BJ (cell line): ENCODE measurements at regions not wholly inside any gene's neighbourhood (a gene's known extent, or its start where the extent isn't known, plus 50 kb on each side); places are given as distances from the start of the nearest gene placed in this dataset.

Source experiments
- CTCF ChIA-PET: fragments of 350-600 bp; formaldehyde crosslinking; extraction: SDS; loops from one replicate; lab custom pipeline; 2021; ENCODE audit warnings: antibody characterized with exemption, inconsistent platforms; lab: Yijun Ruan, JAX
- POLR2A ChIA-PET: fragments of 300-600 bp; sonication (Branson Sonifier 250); formaldehyde crosslinking; extraction: SDS; loops from one replicate; lab custom pipeline; 2021; ENCODE audit warnings: antibody characterized with exemption; lab: Charles Lee
- DNase-seq: peaks from one replicate; pipeline ENCODE4 v3.0.0-alpha.2; 2011; ENCODE audit warnings: low read depth
- H3K27me3 ChIP-seq: 2 replicates; pipeline ENCODE4 v1.6.0; 2011; ENCODE audit warnings: low read length; ENCODE audit not compliant: control insufficient read depth, insufficient read depth
- H3K36me3 ChIP-seq: 2 replicates; pipeline ENCODE4 v1.5.1; 2011; ENCODE audit warnings: low read length; ENCODE audit not compliant: control insufficient read depth, insufficient read depth
- H3K4me3 ChIP-seq: 2 replicates; pipeline ENCODE4 v1.5.1; 2011; ENCODE audit warnings: low read depth, mild to moderate bottlenecking, control low read depth, low read length
- CTCF ChIP-seq: IDR thresholded peaks from 2 replicates; pipeline ENCODE4 v1.5.1; 2011; ENCODE audit warnings: low read depth, mild to moderate bottlenecking, control low read depth, inconsistent platforms, low read length, moderate library complexity; ENCODE audit not compliant: insufficient read depth

- Histone ChIP-seq H3K4me3 (no peak overlapping the region), H3K36me3 (no peaks in the 10 kb centered on the region), H3K27me3 (no peaks in the 10 kb centered on the region)
- TF ChIP-seq CTCF = no peak
- ChIA-PET CTCF (interaction anchor here (1.1 kb wide), 1 partner anchor 25 kb away, joined by 3 read pairs; no protein-coding TSS in a partner anchor), POLR2A (no interaction called here)
- no peak for DNase-seq
Measured at GRCh38 chr5:15074651-15075050, 203.1 kb upstream of the ANKH start.

DNA sequence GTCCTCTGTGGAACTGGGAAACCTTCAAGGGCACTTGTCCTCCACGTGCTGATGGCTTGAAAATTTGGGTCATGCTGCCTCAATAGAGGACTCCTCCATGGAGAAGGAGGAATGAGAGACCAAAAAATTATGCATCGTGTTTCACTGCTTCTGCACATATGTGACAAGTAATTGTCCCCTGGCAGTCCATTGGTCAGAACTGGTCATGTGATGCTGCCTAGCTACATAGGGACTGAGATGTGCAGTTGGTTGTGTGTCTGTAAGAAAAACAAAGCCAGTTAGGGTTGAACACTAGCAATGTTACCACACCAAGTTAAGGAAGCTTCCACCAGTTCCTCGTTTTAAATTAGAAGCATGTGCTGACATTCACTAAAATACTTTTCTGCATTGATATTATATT is 201.9 kb upstream of the ANKH start:
- no peak for DNase-seq
- ChIA-PET CTCF (no interaction called here), POLR2A (no interaction called here)
- H3K27me3 ChIP-seq = no peaks in the 10 kb centered on the region
- H3K4me3 ChIP-seq = no peak overlapping the region
- H3K36me3 ChIP-seq = no peaks in the 10 kb centered on the region
- no peak for TF ChIP-seq CTCF

DNA sequence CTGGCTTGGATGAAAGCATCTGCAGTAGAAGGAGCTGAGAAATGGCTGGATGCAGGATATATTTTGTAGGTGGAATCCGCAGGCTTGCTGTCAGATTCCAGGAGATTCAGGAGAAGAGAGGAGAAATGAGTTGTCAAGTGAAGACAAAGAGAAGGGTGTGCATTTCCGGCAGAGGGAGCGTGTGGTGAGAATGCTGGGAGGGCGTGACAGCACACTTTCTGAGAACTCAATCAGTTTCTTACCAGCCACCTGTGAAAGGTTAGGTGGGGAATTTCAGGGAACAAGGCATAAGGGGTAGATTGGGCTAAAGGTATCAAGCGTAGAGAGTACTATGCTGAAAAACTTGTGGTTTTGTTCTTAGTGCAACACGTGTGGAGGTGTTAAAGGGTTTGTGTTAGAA is 199.3 kb upstream of the ANKH start:
- POLR2A ChIA-PET = no interaction called here
- CTCF ChIA-PET = no interaction called here
- Histone ChIP-seq H3K27me3 (no peaks in the 10 kb centered on the region), H3K4me3 (no peak overlapping the region), H3K36me3 (no peaks in the 10 kb centered on the region)
- DNase-seq = no peak
- no peak for TF ChIP-seq CTCF

GRCh38 chr5:15069407-15069905 is 197.9 kb upstream of the ANKH start:
- Histone ChIP-seq H3K27me3 (no peaks in the 10 kb centered on the region), H3K36me3 (no peaks in the 10 kb centered on the region), H3K4me3 (no peak overlapping the region)
- ChIA-PET CTCF (no interaction called here), POLR2A (no interaction called here)
- no peak for DNase-seq
- no peak for TF ChIP-seq CTCF

DNA sequence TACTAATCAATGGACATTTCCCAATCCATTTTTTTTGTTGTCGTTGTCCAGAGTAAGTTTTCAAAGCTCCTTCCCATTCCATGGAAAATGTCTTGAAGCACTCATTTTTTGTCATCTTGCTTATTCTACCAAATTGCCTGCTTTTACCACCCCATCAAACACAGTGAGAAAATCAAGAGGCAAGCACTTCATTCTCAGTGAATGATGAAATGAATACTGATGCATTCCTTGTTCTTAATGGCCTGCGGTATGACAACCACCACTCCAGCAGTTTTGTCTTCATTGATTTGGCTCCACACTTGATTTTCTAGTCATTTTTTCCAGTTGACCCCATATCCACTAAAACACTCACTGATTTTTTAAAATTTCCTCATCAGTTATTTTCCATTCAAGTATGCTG is 193.5 kb upstream of the ANKH start:
- ChIA-PET CTCF (no interaction called here), POLR2A (no interaction called here)
- Histone ChIP-seq H3K36me3 (no peaks in the 10 kb centered on the region), H3K4me3 (no peak overlapping the region), H3K27me3 (no peaks in the 10 kb centered on the region)
- DNase-seq = no peak
- no peak for TF ChIP-seq CTCF
